ENCODE measurements at regions not wholly inside any gene's neighbourhood (a gene's known extent, or its start where the extent isn't known, plus 50 kb on each side); places are given as distances from the start of the nearest gene placed in this dataset.
"Not testable (repeated sequence)": the region's sequence is repeated elsewhere in the genome, so short reads cannot be mapped to it uniquely, and the experiment has no call there.

GRCh38 chr2:126952216-126952615 is 53.5 kb downstream of the TEX51 start:
- DNase-seq = no peak
- in situ Hi-C loops (cut with HindIII; ENCODE audit: low pct_ligation_motif_present, low pct_unique_long_range_greater_than_20kb, low sequenced_read_pairs) = no loop called here

GRCh38 chr2:126953483-126953882 is 54.8 kb downstream of the TEX51 start:
- no peak for DNase-seq
- in situ Hi-C loops (cut with HindIII; ENCODE audit: low pct_ligation_motif_present, low pct_unique_long_range_greater_than_20kb, low sequenced_read_pairs) = no loop called here

- in situ Hi-C loops (cut with HindIII; ENCODE audit: low pct_ligation_motif_present, low pct_unique_long_range_greater_than_20kb, low sequenced_read_pairs) = no loop called here
- no peak for DNase-seq
Observed at GRCh38 chr2:126954831-126955230, 56.1 kb downstream of the TEX51 start.

- DNase-seq; in situ Hi-C loops (cut with HindIII; ENCODE audit: low pct_ligation_motif_present, low pct_unique_long_range_greater_than_20kb, low sequenced_read_pairs): not testable (repeated sequence)
Observed at GRCh38 chr2:126956773-126957172, 58.1 kb downstream of the TEX51 start.

GRCh38 chr2:126963390-126963789 is 64.7 kb downstream of the TEX51 start:
- in situ Hi-C loops (cut with HindIII; ENCODE audit: low pct_ligation_motif_present, low pct_unique_long_range_greater_than_20kb, low sequenced_read_pairs) = no loop called here
- DNase-seq = no peak

- in situ Hi-C loops (cut with HindIII; ENCODE audit: low pct_ligation_motif_present, low pct_unique_long_range_greater_than_20kb, low sequenced_read_pairs) = no loop called here
- no peak for DNase-seq
Observed at GRCh38 chr2:126966601-126967000, 67.9 kb downstream of the TEX51 start.

- in situ Hi-C loops (cut with HindIII; ENCODE audit: low pct_ligation_motif_present, low pct_unique_long_range_greater_than_20kb, low sequenced_read_pairs) = no loop called here
- DNase-seq = no peak
Observed at GRCh38 chr2:126970583-126970982, 71.9 kb downstream of the TEX51 start.

- DNase-seq = no peak
- in situ Hi-C loops (cut with HindIII; ENCODE audit: low pct_ligation_motif_present, low pct_unique_long_range_greater_than_20kb, low sequenced_read_pairs) = no loop called here
Observed at GRCh38 chr2:126971162-126971480, 72.4 kb downstream of the TEX51 start.

GRCh38 chr2:126971481-126972278 is 73.0 kb downstream of the TEX51 start:
- peak; percentile 70 for DNase-seq
- in situ Hi-C loops (cut with HindIII; ENCODE audit: low pct_ligation_motif_present, low pct_unique_long_range_greater_than_20kb, low sequenced_read_pairs) = no loop called here

- in situ Hi-C loops (cut with HindIII; ENCODE audit: low pct_ligation_motif_present, low pct_unique_long_range_greater_than_20kb, low sequenced_read_pairs) = no loop called here
- no peak for DNase-seq
Observed at GRCh38 chr2:126972279-126972626, 73.6 kb downstream of the TEX51 start.

GRCh38 chr2:126973745-126974144 is 75.1 kb downstream of the TEX51 start:
- no peak for DNase-seq
- in situ Hi-C loops (cut with HindIII; ENCODE audit: low pct_ligation_motif_present, low pct_unique_long_range_greater_than_20kb, low sequenced_read_pairs) = no loop called here

GRCh38 chr2:126975671-126976655 is 77.3 kb downstream of the TEX51 start:
- DNase-seq = no peak
- in situ Hi-C loops (cut with HindIII; ENCODE audit: low pct_ligation_motif_present, low pct_unique_long_range_greater_than_20kb, low sequenced_read_pairs) = no loop called here

GRCh38 chr2:126976721-126977328 is 78.1 kb downstream of the TEX51 start:
- in situ Hi-C loops (cut with HindIII; ENCODE audit: low pct_ligation_motif_present, low pct_unique_long_range_greater_than_20kb, low sequenced_read_pairs) = no loop called here
- DNase-seq = no peak

- in situ Hi-C loops (cut with HindIII; ENCODE audit: low pct_ligation_motif_present, low pct_unique_long_range_greater_than_20kb, low sequenced_read_pairs) = no loop called here
- no peak for DNase-seq
Observed at GRCh38 chr2:126978333-126978732, 79.6 kb downstream of the TEX51 start.

GRCh38 chr2:126979039-126980003 is 80.6 kb downstream of the TEX51 start:
- no peak for DNase-seq
- in situ Hi-C loops (cut with HindIII; ENCODE audit: low pct_ligation_motif_present, low pct_unique_long_range_greater_than_20kb, low sequenced_read_pairs) = no loop called here

- no peak for DNase-seq
- in situ Hi-C loops (cut with HindIII; ENCODE audit: low pct_ligation_motif_present, low pct_unique_long_range_greater_than_20kb, low sequenced_read_pairs) = no loop called here
Observed at GRCh38 chr2:126981476-126981875, 82.8 kb downstream of the TEX51 start.

GRCh38 chr2:126982935-126983334 is 84.2 kb downstream of the TEX51 start:
- DNase-seq = no peak
- in situ Hi-C loops (cut with HindIII; ENCODE audit: low pct_ligation_motif_present, low pct_unique_long_range_greater_than_20kb, low sequenced_read_pairs) = no loop called here

- DNase-seq = no peak
- in situ Hi-C loops (cut with HindIII; ENCODE audit: low pct_ligation_motif_present, low pct_unique_long_range_greater_than_20kb, low sequenced_read_pairs) = no loop called here
Observed at GRCh38 chr2:126986631-126987187, 88.0 kb downstream of the TEX51 start.

Data from ACHN (cell line).